HepG2 (cell line): ENCODE measurements at regions not wholly inside any gene's neighbourhood (a gene's known extent, or its start where the extent isn't known, plus 50 kb on each side); places are given as distances from the start of the nearest gene placed in this dataset.

Experiments used
- CHD2 ChIP-seq: IDR thresholded peaks from 2 replicates; pipeline ENCODE4 v1.6.1; 2011; ENCODE audit warnings: low read depth, low read length, improper control_type of control experiment
- EP300 ChIP-seq, 3 experiments: sonication (generic) in 1 of 3; formaldehyde crosslinking in 1 of 3; IDR thresholded peaks; 2 replicates each; pipeline versions ENCODE4 v1.5.1 to v1.6.1; 2011 to 2020; ENCODE audit warnings: low read depth in 2 of 3, low read length in 2 of 3, borderline replicate concordance in 1 of 3, improper control_type of control experiment in 1 of 3, mild to moderate bottlenecking in 1 of 3, missing genetic modification reagents in 1 of 3, moderate library complexity in 1 of 3
- FOXM1 ChIP-seq: sonication (generic); formaldehyde crosslinking; IDR thresholded peaks from 2 replicates; pipeline ENCODE4 v1.5.0; 2020; ENCODE audit warnings: missing genetic modification reagents
- HNRNPLL ChIP-seq: fragments of 200-400 bp; formaldehyde crosslinking; IDR thresholded peaks from 2 replicates; pipeline ENCODE4 v1.6.1; 2017; ENCODE audit warnings: mild to moderate bottlenecking, low read depth, low read length; ENCODE audit not compliant: poor library complexity, severe bottlenecking
- POLR2AphosphoS5 ChIP-seq: IDR thresholded peaks from 2 replicates; pipeline ENCODE4 v1.6.1; 2012; ENCODE audit warnings: low read depth, low read length
- ZBTB10 ChIP-seq: sonication (generic); formaldehyde crosslinking; IDR thresholded peaks from 2 replicates; pipeline ENCODE4 v1.4.0; 2020; ENCODE audit warnings: missing genetic modification reagents, borderline replicate concordance
- ZKSCAN1 ChIP-seq: fragments of 150-350 bp; IDR thresholded peaks from 2 replicates; pipeline ENCODE4 v1.6.1; 2014; ENCODE audit warnings: low read length
- ZNF451 ChIP-seq: sonication (generic); formaldehyde crosslinking; IDR thresholded peaks from 2 replicates; pipeline ENCODE4 v1.5.0; 2020; ENCODE audit warnings: mild to moderate bottlenecking, missing genetic modification reagents

GRCh38 chr12:126282691-126283090 lies 1217.5 kb downstream of the AACS start:
- no peak for TF ChIP-seq EP300 (IDR thresholded peaks at IDR 0.05; ENCODE audit: low read depth in 2 of 2, low read length in 2 of 2)
- TF ChIP-seq EP300 (CRISPR knock-in tag; IDR thresholded peaks at IDR 0.05; ENCODE audit: borderline replicate concordance), result no peak
- no peak for TF ChIP-seq HNRNPLL
- no peak for TF ChIP-seq FOXM1 (CRISPR knock-in tag)
- TF ChIP-seq POLR2AphosphoS5, result no peak
- no peak for TF ChIP-seq ZBTB10
- TF ChIP-seq ZNF451 (CRISPR knock-in tag), result no peak
- no peak for TF ChIP-seq CHD2
- no peak for TF ChIP-seq ZKSCAN1
